GM12872 (cell line): ENCODE measurements at regions not wholly inside any gene's neighbourhood (a gene's known extent, or its start where the extent isn't known, plus 50 kb on each side); places are given as distances from the start of the nearest gene placed in this dataset.

Experiments used
- CTCF ChIP-seq: IDR thresholded peaks from 3 replicates; pipeline ENCODE4 v1.5.1; 2011; ENCODE audit warnings: low read depth, mild to moderate bottlenecking, low read length, moderate library complexity; ENCODE audit not compliant: insufficient read depth

- no peak for TF ChIP-seq CTCF
Measured at GRCh38 chr11:104727768-104728167, 170.5 kb downstream of the CASP12 start.

GRCh38 chr11:104727095-104727494, 171.2 kb downstream of the CASP12 start:
- TF ChIP-seq CTCF: no peak

- no peak for TF ChIP-seq CTCF
Measured at GRCh38 chr11:104725796-104726408, 172.4 kb downstream of the CASP12 start.

GRCh38 chr11:104713401-104713800, 184.9 kb downstream of the CASP12 start:
- TF ChIP-seq CTCF: no peak

- no peak for TF ChIP-seq CTCF
Measured at GRCh38 chr11:104705490-104706190, 192.6 kb downstream of the CASP12 start.

GRCh38 chr11:104704888-104705287, 193.4 kb downstream of the CASP12 start:
- no peak for TF ChIP-seq CTCF

- TF ChIP-seq CTCF: no peak
Measured at GRCh38 chr11:104704146-104704830, 194.0 kb downstream of the CASP12 start.
